CD1c-positive myeloid dendritic cell (primary cell): ENCODE measurements at regions not wholly inside any gene's neighbourhood (a gene's known extent, or its start where the extent isn't known, plus 50 kb on each side); places are given as distances from the start of the nearest gene placed in this dataset.

Experiments
- DNase-seq: peaks from one replicate; pipeline ENCODE4 v3.0.0-alpha.2; 2016; ENCODE audit errors: extremely low spot score

GRCh38 chr10:130866857-130867256, 444.7 kb downstream of the TCERG1L start:
- DNase-seq, result no peak

GRCh38 chr10:130867446-130868194, 443.9 kb downstream of the TCERG1L start:
- DNase-seq, result no peak

- no peak for DNase-seq
Measured at GRCh38 chr10:130869179-130869841, 442.2 kb downstream of the TCERG1L start.

- DNase-seq, result no peak
Measured at GRCh38 chr10:130871406-130871805, 440.1 kb downstream of the TCERG1L start.

GRCh38 chr10:130873636-130874035, 437.9 kb downstream of the TCERG1L start:
- no peak for DNase-seq

GRCh38 chr10:130875116-130875515, 436.4 kb downstream of the TCERG1L start:
- no peak for DNase-seq

GRCh38 chr10:130875897-130876472, 435.5 kb downstream of the TCERG1L start:
- no peak for DNase-seq

- DNase-seq, result no peak
Measured at GRCh38 chr10:130877126-130877525, 434.4 kb downstream of the TCERG1L start.

- DNase-seq, result no peak
Measured at GRCh38 chr10:130878131-130878530, 433.4 kb downstream of the TCERG1L start.

GRCh38 chr10:130882906-130883305, 428.6 kb downstream of the TCERG1L start:
- no peak for DNase-seq

GRCh38 chr10:130884456-130884855, 427.1 kb downstream of the TCERG1L start:
- no peak for DNase-seq

GRCh38 chr10:130885021-130885655, 426.4 kb downstream of the TCERG1L start:
- no peak for DNase-seq

GRCh38 chr10:130887170-130887569, 424.4 kb downstream of the TCERG1L start:
- no peak for DNase-seq

GRCh38 chr10:130888493-130888892, 423.0 kb downstream of the TCERG1L start:
- DNase-seq, result no peak

GRCh38 chr10:130889240-130889639, 422.3 kb downstream of the TCERG1L start:
- DNase-seq, result no peak

GRCh38 chr10:130889780-130890179, 421.7 kb downstream of the TCERG1L start:
- no peak for DNase-seq

- DNase-seq, result no peak
Measured at GRCh38 chr10:130891066-130891465, 420.5 kb downstream of the TCERG1L start.

GRCh38 chr10:130894471-130894870, 417.1 kb downstream of the TCERG1L start:
- no peak for DNase-seq

- no peak for DNase-seq
Measured at GRCh38 chr10:130895161-130895560, 416.4 kb downstream of the TCERG1L start.

- DNase-seq, result no peak
Measured at GRCh38 chr10:130897815-130898214, 413.7 kb downstream of the TCERG1L start.

GRCh38 chr10:130898381-130898780, 413.1 kb downstream of the TCERG1L start:
- DNase-seq, result no peak

GRCh38 chr10:130899856-130900255, 411.7 kb downstream of the TCERG1L start:
- DNase-seq, result no peak
